K562 (cell line): ENCODE measurements at regions not wholly inside any gene's neighbourhood (a gene's known extent, or its start where the extent isn't known, plus 50 kb on each side); places are given as distances from the start of the nearest gene placed in this dataset.

ENCODE experiments used
- ELK3 ChIP-seq: fragments of 450-650 bp; formaldehyde crosslinking; IDR thresholded peaks from 2 replicates; pipeline ENCODE4 v1.4.0; 2020; ENCODE audit warnings: mild to moderate bottlenecking
- FOXK1 ChIP-seq: sonication (generic); formaldehyde crosslinking; IDR thresholded peaks from 2 replicates; pipeline ENCODE4 v1.8.0; 2022; ENCODE audit warnings: missing genetic modification reagents, mild to moderate bottlenecking, borderline replicate concordance
- KAT8 ChIP-seq: fragments of 450-650 bp; IDR thresholded peaks from 2 replicates; pipeline ENCODE4 v1.6.1; 2016; ENCODE audit warnings: low read depth, mild to moderate bottlenecking
- KDM1A ChIP-seq, 2 experiments: fragments of 450-650 bp; IDR thresholded peaks; 2 replicates each; pipeline ENCODE4 v1.6.1; 2016; ENCODE audit warnings: mild to moderate bottlenecking in 2 of 2
- KLF1 ChIP-seq: fragments of 450-650 bp; IDR thresholded peaks from 2 replicates; pipeline ENCODE4 v1.6.1; 2016; ENCODE audit warnings: missing genetic modification characterization, missing compliant biosample characterization
- MAZ ChIP-seq, 2 experiments: fragments of 450-650 bp in 1 of 2; sonication (generic) in 1 of 2; formaldehyde crosslinking; IDR thresholded peaks in 1 of 2; conservative IDR thresholded peaks in 1 of 2; 2 replicates each; pipeline versions ENCODE4 v1.4.0 to v1.5.0; 2020; ENCODE audit warnings: mild to moderate bottlenecking in 1 of 2, missing genetic modification reagents in 1 of 2
- MTF1 ChIP-seq: fragments of 250-450 bp; sonication (Bioruptor Pico); IDR thresholded peaks from 2 replicates; pipeline ENCODE4 v1.9.0; 2021; ENCODE audit warnings: moderate library complexity, mild to moderate bottlenecking, inconsistent platforms, borderline replicate concordance
- NBN ChIP-seq: fragments of 450-650 bp; IDR thresholded peaks from 2 replicates; pipeline ENCODE4 v1.6.1; 2016; ENCODE audit warnings: low read depth, mild to moderate bottlenecking
- PHTF2 ChIP-seq: fragments of 250-450 bp; sonication (Bioruptor Pico); IDR thresholded peaks from 2 replicates; pipeline ENCODE4 v1.5.0; 2021; ENCODE audit warnings: mild to moderate bottlenecking
- RBM15 ChIP-seq: fragments of 200-400 bp; formaldehyde crosslinking; IDR thresholded peaks from 2 replicates; pipeline ENCODE4 v1.6.1; 2018; ENCODE audit warnings: mild to moderate bottlenecking, low read length, moderate library complexity; ENCODE audit not compliant: insufficient read depth
- RBM22 ChIP-seq: fragments of 200-400 bp; formaldehyde crosslinking; IDR thresholded peaks from 2 replicates; pipeline ENCODE4 v1.6.1; 2018; ENCODE audit warnings: low read length, low read depth; ENCODE audit not compliant: poor library complexity, severe bottlenecking
- SAFB2 ChIP-seq: fragments of 200-400 bp; formaldehyde crosslinking; IDR thresholded peaks from 2 replicates; pipeline ENCODE4 v1.6.1; 2018; ENCODE audit warnings: borderline replicate concordance, low read length, low read depth, moderate library complexity; ENCODE audit not compliant: severe bottlenecking
- SMAD2 ChIP-seq: fragments of 150-350 bp; IDR thresholded peaks from 2 replicates; pipeline ENCODE4 v1.6.1; 2014; ENCODE audit warnings: low read depth, mild to moderate bottlenecking, low read length
- SMARCC2 ChIP-seq: fragments of 450-650 bp; IDR thresholded peaks from 2 replicates; pipeline ENCODE4 v1.6.1; 2017; ENCODE audit warnings: antibody characterized with exemption, moderate library complexity, mild to moderate bottlenecking, low read depth
- STAT5A ChIP-seq: IDR thresholded peaks from 2 replicates; pipeline ENCODE4 v1.6.1; 2012; ENCODE audit warnings: low read length, inconsistent platforms, borderline replicate concordance
- TCF3 ChIP-seq: sonication (generic); formaldehyde crosslinking; IDR thresholded peaks from 2 replicates; pipeline ENCODE4 v1.4.0; 2020; ENCODE audit warnings: mild to moderate bottlenecking, missing genetic modification reagents
- ZBTB5 ChIP-seq: fragments of 450-650 bp; IDR thresholded peaks from 2 replicates; pipeline ENCODE4 v1.6.1; 2017; ENCODE audit warnings: antibody characterized with exemption
- ZNF655 ChIP-seq: fragments of 250-450 bp; sonication (Bioruptor Pico); IDR thresholded peaks from 2 replicates; pipeline ENCODE4 v1.5.0; 2021
- TF ChIP-seq, protein P1 (sequence below): fragments of 250-450 bp; sonication (Bioruptor Pico); IDR thresholded peaks from 2 replicates; pipeline ENCODE4 v1.8.0; 2022; ENCODE audit warnings: moderate library complexity, mild to moderate bottlenecking, inconsistent platforms
- TF ChIP-seq, protein P2 (sequence below): IDR thresholded peaks from 2 replicates; pipeline ENCODE4 v1.6.1; 2011; ENCODE audit warnings: borderline replicate concordance, low read depth, mild to moderate bottlenecking, moderate library complexity, low read length; ENCODE audit not compliant: insufficient read depth, poor library complexity, severe bottlenecking

DNA sequence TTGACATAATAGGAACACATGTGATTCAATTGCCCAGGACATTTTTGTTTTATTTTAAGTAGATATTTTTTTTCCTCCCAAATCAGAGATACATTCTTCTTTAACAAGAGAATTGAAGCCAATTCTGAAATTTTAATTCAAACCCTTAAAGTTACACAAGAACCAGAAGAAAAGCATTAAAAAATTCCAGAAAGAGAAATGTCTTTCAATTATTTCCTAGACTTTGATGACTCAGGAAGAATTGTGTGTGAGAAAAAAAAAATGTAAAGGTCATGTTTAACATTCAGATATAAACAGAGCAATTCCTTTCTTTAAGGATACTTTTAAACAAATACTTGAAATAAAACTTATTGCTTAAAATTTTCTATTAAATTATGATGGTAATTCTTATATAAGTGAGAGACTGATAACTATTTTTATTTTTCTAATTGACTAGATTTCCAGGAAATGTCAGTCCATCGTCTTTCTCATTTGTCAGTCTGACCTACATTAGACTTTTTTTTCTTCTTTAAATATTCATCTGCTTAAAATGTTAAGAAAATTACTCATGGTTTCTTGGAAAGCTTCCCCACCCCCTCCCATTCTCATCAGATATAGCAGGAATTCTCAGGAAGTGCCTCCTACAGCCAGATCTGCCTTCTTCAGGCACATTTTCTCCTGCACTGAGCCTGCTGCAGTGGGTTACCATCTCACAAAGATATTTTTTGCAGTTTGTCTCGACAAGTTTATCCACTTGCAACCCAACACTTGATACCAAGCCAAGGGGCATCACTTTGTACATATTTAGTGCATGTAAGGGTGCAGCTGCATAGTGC, 261.8 kb upstream of the CBLB start (continued):
- TF ChIP-seq ELK3 (CRISPR knock-in tag), result no peak
- TF ChIP-seq FOXK1, result no peak
- TF ChIP-seq KDM1A (IDR thresholded peaks at IDR 0.05), result no peak; a peak in 1 of 4 replicates
- 0 out of 2 replicates have a peak, but pooled peaks have one; percentile 21 for TF ChIP-seq NBN
- TF ChIP-seq, protein P1, sequence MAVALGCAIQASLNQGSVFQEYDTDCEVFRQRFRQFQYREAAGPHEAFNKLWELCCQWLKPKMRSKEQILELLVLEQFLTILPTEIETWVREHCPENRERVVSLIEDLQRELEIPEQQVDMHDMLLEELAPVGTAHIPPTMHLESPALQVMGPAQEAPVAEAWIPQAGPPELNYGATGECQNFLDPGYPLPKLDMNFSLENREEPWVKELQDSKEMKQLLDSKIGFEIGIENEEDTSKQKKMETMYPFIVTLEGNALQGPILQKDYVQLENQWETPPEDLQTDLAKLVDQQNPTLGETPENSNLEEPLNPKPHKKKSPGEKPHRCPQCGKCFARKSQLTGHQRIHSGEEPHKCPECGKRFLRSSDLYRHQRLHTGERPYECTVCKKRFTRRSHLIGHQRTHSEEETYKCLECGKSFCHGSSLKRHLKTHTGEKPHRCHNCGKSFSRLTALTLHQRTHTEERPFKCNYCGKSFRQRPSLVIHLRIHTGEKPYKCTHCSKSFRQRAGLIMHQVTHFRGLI, result no peak
- TF ChIP-seq SMARCC2, result peak; percentile 41; the same call in 1 of the 2 replicates
- TF ChIP-seq KAT8, result no peak
- TF ChIP-seq MAZ (CRISPR knock-in tag; conservative IDR thresholded peaks at IDR 0.05 in 1 of 2, IDR thresholded peaks at IDR 0.05 in 1 of 2), result no peak
- TF ChIP-seq MTF1 (CRISPR knock-in tag), result no peak
- no peak for TF ChIP-seq SMAD2
- TF ChIP-seq SAFB2, result no peak
- peak; percentile 28; the same call in 1 of the 2 replicates for TF ChIP-seq TCF3 (CRISPR knock-in tag)
- peak; percentile 82 for TF ChIP-seq STAT5A
- TF ChIP-seq RBM15, result no peak
- TF ChIP-seq PHTF2 (CRISPR knock-in tag), result no peak
- no peak for TF ChIP-seq RBM22
- TF ChIP-seq ZNF655, result no peak
- no peak for TF ChIP-seq KLF1 (tag)
- no peak for TF ChIP-seq ZBTB5
- TF ChIP-seq, protein P2, sequence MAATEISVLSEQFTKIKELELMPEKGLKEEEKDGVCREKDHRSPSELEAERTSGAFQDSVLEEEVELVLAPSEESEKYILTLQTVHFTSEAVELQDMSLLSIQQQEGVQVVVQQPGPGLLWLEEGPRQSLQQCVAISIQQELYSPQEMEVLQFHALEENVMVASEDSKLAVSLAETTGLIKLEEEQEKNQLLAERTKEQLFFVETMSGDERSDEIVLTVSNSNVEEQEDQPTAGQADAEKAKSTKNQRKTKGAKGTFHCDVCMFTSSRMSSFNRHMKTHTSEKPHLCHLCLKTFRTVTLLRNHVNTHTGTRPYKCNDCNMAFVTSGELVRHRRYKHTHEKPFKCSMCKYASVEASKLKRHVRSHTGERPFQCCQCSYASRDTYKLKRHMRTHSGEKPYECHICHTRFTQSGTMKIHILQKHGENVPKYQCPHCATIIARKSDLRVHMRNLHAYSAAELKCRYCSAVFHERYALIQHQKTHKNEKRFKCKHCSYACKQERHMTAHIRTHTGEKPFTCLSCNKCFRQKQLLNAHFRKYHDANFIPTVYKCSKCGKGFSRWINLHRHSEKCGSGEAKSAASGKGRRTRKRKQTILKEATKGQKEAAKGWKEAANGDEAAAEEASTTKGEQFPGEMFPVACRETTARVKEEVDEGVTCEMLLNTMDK, result no peak
